Neuronal stem cell (in vitro differentiated cells): ENCODE measurements at regions not wholly inside any gene's neighbourhood (a gene's known extent, or its start where the extent isn't known, plus 50 kb on each side); places are given as distances from the start of the nearest gene placed in this dataset.
A peak's percentile ranks its signal among the peaks of the same experiment; 100 is the strongest.
"Not testable (repeated sequence)": the region's sequence is repeated elsewhere in the genome, so short reads cannot be mapped to it uniquely, and the experiment has no call there.

ENCODE experiments used
- DNase-seq: peaks from one replicate; pipeline ENCODE4 v3.0.0-alpha.2; 2013; ENCODE audit warnings: low spot score
- H2AFZ ChIP-seq: one replicate; pipeline ENCODE4 v1.6.1; 2013; ENCODE audit warnings: mild to moderate bottlenecking, low read length, inconsistent platforms
- H2AK5ac ChIP-seq: 2 replicates; pipeline ENCODE4 v1.6.1; 2013; ENCODE audit warnings: low read depth, mild to moderate bottlenecking, inconsistent platforms, low read length, moderate library complexity, mixed read lengths
- H2BK120ac ChIP-seq: 2 replicates; pipeline ENCODE4 v1.6.1; 2013; ENCODE audit warnings: low read depth, mild to moderate bottlenecking, inconsistent platforms, low read length, moderate library complexity, mixed read lengths
- H2BK12ac ChIP-seq: one replicate; pipeline ENCODE4 v1.6.1; 2013; ENCODE audit warnings: low read length, inconsistent platforms
- H2BK15ac ChIP-seq: 2 replicates; pipeline ENCODE4 v1.6.1; 2013; ENCODE audit warnings: mild to moderate bottlenecking, low read length, inconsistent platforms, mixed read lengths
- H2BK5ac ChIP-seq: one replicate; pipeline ENCODE4 v1.6.1; 2013; ENCODE audit warnings: inconsistent platforms, mild to moderate bottlenecking, low read length, moderate library complexity
- H3K14ac ChIP-seq: one replicate; pipeline ENCODE4 v1.6.1; 2013; ENCODE audit warnings: low read length, inconsistent platforms
- H3K18ac ChIP-seq: 2 replicates; pipeline ENCODE4 v1.6.1; 2013; ENCODE audit warnings: low read length, inconsistent platforms
- H3K23ac ChIP-seq: 2 replicates; pipeline ENCODE4 v1.6.1; 2013; ENCODE audit warnings: low read depth, mild to moderate bottlenecking, mixed read lengths, low read length, inconsistent platforms; ENCODE audit not compliant: poor library complexity
- H3K27ac ChIP-seq: replicated peaks from 3 replicates; pipeline ENCODE4 v1.5.1; 2013; ENCODE audit warnings: low read length, inconsistent platforms
- H3K27me3 ChIP-seq, 3 experiments: 2 replicates each; pipeline ENCODE4 v1.6.1; 2013; ENCODE audit warnings: low read length in 3 of 3, mild to moderate bottlenecking in 2 of 3, inconsistent platforms in 1 of 3, low read depth in 1 of 3, mixed read lengths in 1 of 3, moderate library complexity in 1 of 3; ENCODE audit not compliant: control insufficient read depth in 3 of 3, insufficient read depth in 3 of 3
- H3K36me3 ChIP-seq, 2 donors: replicated peaks in 1 of 2; 2 replicates each; pipeline ENCODE4 v1.6.1; 2013; ENCODE audit warnings: low read length in 2 of 2; ENCODE audit not compliant: control insufficient read depth in 2 of 2, insufficient read depth in 2 of 2
- H3K4ac ChIP-seq: 2 replicates; pipeline ENCODE4 v1.6.1; 2013; ENCODE audit warnings: inconsistent platforms, mild to moderate bottlenecking, low read length, moderate library complexity
- H3K4me1 ChIP-seq, 2 donors: 1 replicate in 1 of 2; 2 replicates in 1 of 2; pipeline ENCODE4 v1.6.1; 2013; ENCODE audit warnings: low read length in 2 of 2, low read depth in 1 of 2; ENCODE audit not compliant: control insufficient read depth in 2 of 2, insufficient read depth in 1 of 2
- H3K4me2 ChIP-seq: one replicate; pipeline ENCODE4 v1.6.1; 2013; ENCODE audit warnings: mild to moderate bottlenecking, low read length, inconsistent platforms; ENCODE audit not compliant: insufficient read depth, poor library complexity, severe bottlenecking
- H3K4me3 ChIP-seq, 2 donors: 2 replicates each; pipeline ENCODE4 v1.5.1; 2013; ENCODE audit warnings: low read length in 2 of 2, mild to moderate bottlenecking in 2 of 2, inconsistent platforms in 1 of 2, moderate library complexity in 1 of 2
- H3K79me1 ChIP-seq: one replicate; pipeline ENCODE4 v1.6.1; 2013; ENCODE audit warnings: low read depth, mild to moderate bottlenecking, inconsistent platforms, low read length, moderate library complexity
- H3K9ac ChIP-seq: one replicate; pipeline ENCODE4 v1.6.1; 2013; ENCODE audit warnings: mild to moderate bottlenecking, low read depth, low read length, inconsistent platforms; ENCODE audit not compliant: poor library complexity
- H3K9me3 ChIP-seq, 2 donors: replicated peaks in 1 of 2; 2 replicates each; pipeline versions ENCODE3 to v1.6.1; 2013; ENCODE audit warnings: low read length in 2 of 2, mild to moderate bottlenecking in 2 of 2, inconsistent platforms in 1 of 2, low read depth in 1 of 2, mixed read lengths in 1 of 2, moderate library complexity in 1 of 2; ENCODE audit not compliant: control insufficient read depth in 2 of 2, insufficient read depth in 1 of 2
- H4K8ac ChIP-seq: one replicate; pipeline ENCODE4 v1.6.1; 2013; ENCODE audit warnings: low read depth, mild to moderate bottlenecking, inconsistent platforms, low read length, moderate library complexity
- H4K91ac ChIP-seq: one replicate; pipeline ENCODE4 v1.6.1; 2013; ENCODE audit warnings: low read length, low read depth, mild to moderate bottlenecking, inconsistent platforms; ENCODE audit not compliant: poor library complexity
- WGBS, 2 donors: extraction: QIAGEN DNeasy Blood & Tissue Kit; methylation state at CpG; one replicate each; pipeline ENCODE4 v1.1.7; 2013; ENCODE audit warnings: missing lambda C conversion rate in 2 of 2, mixed read lengths in 1 of 2; ENCODE audit not compliant: insufficient read length in 2 of 2, insufficient replicate concordance in 1 of 2; ENCODE audit errors: extremely low coverage in 2 of 2; 5-methylcytosine and 5-hydroxymethylcytosine counted together

- Histone ChIP-seq H2BK12ac (no peak overlapping the region), H3K4ac (no peak overlapping the region), H3K14ac (no peak overlapping the region), H4K8ac (no peak overlapping the region), H3K36me3 (no peaks in the 10 kb centered on the region), H3K27me3 (no peaks in the 10 kb centered on the region), H3K4me1 (peaks cover 4 to 7% of the 10 kb centered on the region in 2 donors), H2BK15ac (no peak overlapping the region), H3K4me2 (no peak overlapping the region), H3K23ac (no peak overlapping the region), H3K27ac (no peak overlapping the region), H2BK120ac (no peak overlapping the region), H2AFZ (no peak overlapping the region), H3K9ac (no peak overlapping the region), H3K79me1 (no peaks in the 10 kb centered on the region), H2AK5ac (no peak overlapping the region), H3K9me3 (no peaks in the 10 kb centered on the region), H3K4me3 (no peak overlapping the region), H4K91ac (no peak overlapping the region), H3K18ac (no peak overlapping the region), H2BK5ac (no peak overlapping the region)
- no peak for DNase-seq
- WGBS, 2 donors, result no CpG with 5 or more reads among the region's 1 CpG
Measured at GRCh38 chr12:28755027-28755426, 394.1 kb upstream of the FAR2 start.

- Histone ChIP-seq H3K27ac (no peak overlapping the region), H3K27me3 (no peaks in the 10 kb centered on the region), H3K18ac (no peak overlapping the region), H2BK12ac (no peak overlapping the region), H2AK5ac (no peak overlapping the region), H2BK5ac (no peak overlapping the region), H3K4me2 (no peak overlapping the region), H3K14ac (no peak overlapping the region), H4K91ac (no peak overlapping the region), H3K36me3 (no peaks in the 10 kb centered on the region), H3K79me1 (no peaks in the 10 kb centered on the region), H3K4ac (no peak overlapping the region), H3K9me3 (no peaks in the 10 kb centered on the region), H2BK15ac (no peak overlapping the region), H2AFZ (peak overlapping the region; percentile 6), H3K4me1 (peaks cover 4 to 7% of the 10 kb centered on the region in 2 donors), H3K23ac (no peak overlapping the region), H3K9ac (no peak overlapping the region), H2BK120ac (no peak overlapping the region), H3K4me3 (no peak overlapping the region), H4K8ac (no peak overlapping the region)
- peak; percentile 12 for DNase-seq
- no CpG with 5 or more reads among the region's 1 CpG for WGBS, 2 donors
Measured at GRCh38 chr12:28759333-28759732, 389.7 kb upstream of the FAR2 start.

GRCh38 chr12:28760040-28760903, 388.8 kb upstream of the FAR2 start:
- H3K23ac ChIP-seq, H4K91ac ChIP-seq, H3K4me1 ChIP-seq, H3K27ac ChIP-seq, H3K9me3 ChIP-seq, H2BK12ac ChIP-seq, H3K4me3 ChIP-seq, H2BK120ac ChIP-seq, H2AK5ac ChIP-seq, H3K36me3 ChIP-seq, H2BK15ac ChIP-seq, DNase-seq, H2AFZ ChIP-seq, H3K4me2 ChIP-seq, H4K8ac ChIP-seq, H3K27me3 ChIP-seq, H2BK5ac ChIP-seq, H3K79me1 ChIP-seq, H3K9ac ChIP-seq, H3K14ac ChIP-seq, H3K4ac ChIP-seq: not testable (repeated sequence)
- peak overlapping the region; percentile 48 for H3K18ac ChIP-seq
- WGBS, 2 donors, result no CpG with 5 or more reads among the region's 33 CpGs

- H3K36me3 ChIP-seq, H3K27ac ChIP-seq, H4K8ac ChIP-seq, H3K4me1 ChIP-seq, H3K27me3 ChIP-seq, H3K9ac ChIP-seq, H3K4me3 ChIP-seq, H4K91ac ChIP-seq, H2BK120ac ChIP-seq, H3K9me3 ChIP-seq, H2BK12ac ChIP-seq, H3K79me1 ChIP-seq, H3K23ac ChIP-seq, H2BK15ac ChIP-seq, H3K18ac ChIP-seq, H2AFZ ChIP-seq, H2BK5ac ChIP-seq, H3K4me2 ChIP-seq, H3K14ac ChIP-seq, DNase-seq, H2AK5ac ChIP-seq, H3K4ac ChIP-seq: not testable (repeated sequence)
- no CpG with 5 or more reads among the region's 5 CpGs for WGBS, 2 donors
Measured at GRCh38 chr12:28761897-28762296, 387.2 kb upstream of the FAR2 start.
